ENCODE measurements at regions not wholly inside any gene's neighbourhood (a gene's known extent, or its start where the extent isn't known, plus 50 kb on each side); places are given as distances from the start of the nearest gene placed in this dataset.

DNA sequence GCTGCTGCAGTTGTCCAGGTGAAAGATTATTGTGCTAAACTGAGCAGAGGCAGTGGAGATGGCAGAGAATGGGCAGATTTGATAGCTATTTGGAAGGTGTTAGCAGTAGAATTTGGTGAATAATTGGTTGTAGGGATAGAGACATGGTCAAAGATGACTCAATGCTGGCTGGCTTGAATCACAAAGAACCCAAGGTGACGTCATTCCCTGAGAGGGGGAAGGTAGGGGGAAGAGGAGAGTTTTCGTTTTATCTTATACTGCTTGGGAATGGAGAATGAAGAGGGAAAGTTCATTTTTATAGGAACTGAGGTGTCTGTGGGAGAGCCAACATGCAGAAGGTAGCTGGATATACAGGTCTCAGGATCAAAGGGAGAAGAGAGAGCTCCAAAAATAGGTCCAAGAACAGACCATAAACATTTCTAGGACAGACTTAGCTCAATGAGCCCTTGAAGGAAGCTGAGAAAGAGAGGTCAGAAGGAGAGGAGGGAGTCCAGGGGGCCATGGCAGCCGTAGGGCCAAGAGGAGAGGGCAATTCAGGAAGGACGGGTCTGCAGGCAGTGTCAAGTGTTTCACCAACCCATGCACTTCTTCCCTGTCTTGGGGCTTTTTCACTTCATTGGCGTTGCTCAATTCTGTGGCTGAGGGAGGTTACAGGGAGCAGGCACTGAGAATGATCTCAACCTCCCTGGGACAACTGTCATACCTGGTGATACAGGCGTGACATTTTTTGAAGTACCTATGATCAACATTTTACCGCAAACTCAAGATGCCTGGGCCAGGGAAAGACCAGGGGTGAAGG lies 281.3 kb downstream of the TDRD15 start:
- no peak for DNase-seq

DNA sequence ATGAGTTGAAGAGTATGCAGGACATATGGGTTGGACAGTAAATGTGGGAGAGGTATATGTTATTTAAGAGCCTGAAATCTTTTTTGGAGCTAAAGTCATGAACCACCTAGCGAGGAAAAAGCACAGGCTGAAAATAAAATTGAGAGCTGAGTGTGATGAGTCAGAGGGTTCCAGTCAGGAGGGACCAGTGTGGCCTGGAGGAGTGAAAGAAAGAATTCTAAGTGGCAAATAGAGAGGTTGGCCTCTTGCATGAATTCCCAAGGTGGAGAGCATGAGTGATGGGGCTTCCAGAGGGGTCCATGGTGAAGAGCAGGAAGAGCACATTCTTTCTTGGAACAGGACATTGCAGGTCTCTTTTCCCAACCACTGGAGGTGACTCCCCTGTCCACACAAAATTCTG lies 282.6 kb downstream of the TDRD15 start:
- no peak for DNase-seq

DNA sequence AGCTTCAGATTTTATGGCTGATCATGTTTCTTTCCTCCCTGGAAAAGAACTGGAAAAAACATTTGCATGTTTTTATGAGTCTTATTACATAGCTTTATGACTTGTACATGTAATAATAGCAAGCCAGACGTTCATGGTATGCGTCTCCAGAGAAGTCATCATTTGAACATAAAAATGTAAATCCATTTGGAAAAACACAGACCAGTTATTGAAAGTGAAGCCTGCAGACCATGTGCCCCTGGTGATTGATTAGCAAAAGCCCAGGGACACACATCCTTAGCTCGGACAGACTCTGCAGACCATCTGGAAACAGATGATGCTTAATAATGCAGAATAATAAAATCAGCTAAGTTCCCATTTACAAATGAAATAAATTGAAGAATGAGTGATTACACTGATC lies 283.1 kb downstream of the TDRD15 start:
- DNase-seq = no peak

DNA sequence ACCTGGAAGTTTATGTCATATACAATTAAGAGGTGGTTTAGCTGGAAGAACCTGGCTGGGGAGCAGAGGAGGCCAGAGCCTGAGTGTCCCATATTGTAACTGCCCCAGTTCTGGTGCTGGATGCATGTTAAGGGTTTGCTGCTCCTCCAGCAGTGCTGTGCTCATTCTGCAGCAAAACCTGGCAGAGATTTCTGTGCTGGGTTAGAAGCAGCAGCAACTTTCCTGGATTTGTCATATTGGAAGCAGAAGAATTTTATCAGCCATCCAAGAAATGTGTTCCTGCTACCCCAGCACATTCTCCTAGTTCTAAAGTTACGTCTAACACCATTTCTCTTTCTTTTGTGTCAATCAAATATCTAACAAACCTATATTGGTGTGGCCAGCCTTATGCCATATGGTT lies 284.1 kb downstream of the TDRD15 start:
- no peak for DNase-seq

DNA sequence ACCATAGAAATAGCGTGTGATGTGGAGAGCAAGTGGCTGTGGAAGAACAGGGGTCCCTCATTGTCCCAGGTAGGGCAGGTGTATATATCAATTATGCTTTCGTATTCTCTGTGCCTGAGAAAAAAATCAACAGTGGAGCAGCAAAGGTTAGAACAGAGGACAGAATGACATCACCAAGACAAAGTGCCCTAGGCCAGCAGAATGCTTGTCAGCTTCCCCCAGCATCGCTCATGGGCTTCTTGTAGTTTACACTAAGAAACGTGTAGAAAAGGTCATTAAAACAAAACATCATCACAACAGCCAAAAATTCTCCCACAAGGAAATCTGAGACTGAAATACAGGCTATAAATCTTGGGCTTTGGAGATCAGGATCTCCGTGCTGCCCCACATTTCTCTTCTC lies 288.0 kb downstream of the TDRD15 start:
- DNase-seq = no peak

DNA sequence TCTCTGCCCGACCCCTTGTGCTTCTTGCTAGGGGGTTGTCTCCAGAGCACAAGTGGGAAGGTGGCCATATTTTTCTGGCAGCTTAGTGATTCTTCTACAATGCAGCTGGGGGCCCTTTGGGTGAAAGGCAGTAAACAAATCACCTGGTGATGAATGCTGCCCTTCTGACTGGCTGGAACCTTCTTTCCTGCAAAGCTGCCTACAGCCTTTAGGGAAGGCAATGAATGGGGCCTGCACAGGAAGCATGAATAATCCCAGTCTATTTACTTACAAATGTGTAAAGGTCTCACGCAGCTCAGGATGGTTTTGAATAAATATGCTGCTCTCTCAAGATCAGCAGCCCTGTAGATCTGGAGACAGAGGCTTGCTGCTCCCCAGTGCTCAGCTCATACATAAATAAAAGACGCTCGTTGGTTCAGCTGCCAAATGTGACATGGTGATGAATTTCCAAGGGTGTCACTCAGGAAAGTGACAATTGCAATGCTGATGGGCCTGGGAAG lies 289.2 kb downstream of the TDRD15 start:
- DNase-seq = no peak

DNA sequence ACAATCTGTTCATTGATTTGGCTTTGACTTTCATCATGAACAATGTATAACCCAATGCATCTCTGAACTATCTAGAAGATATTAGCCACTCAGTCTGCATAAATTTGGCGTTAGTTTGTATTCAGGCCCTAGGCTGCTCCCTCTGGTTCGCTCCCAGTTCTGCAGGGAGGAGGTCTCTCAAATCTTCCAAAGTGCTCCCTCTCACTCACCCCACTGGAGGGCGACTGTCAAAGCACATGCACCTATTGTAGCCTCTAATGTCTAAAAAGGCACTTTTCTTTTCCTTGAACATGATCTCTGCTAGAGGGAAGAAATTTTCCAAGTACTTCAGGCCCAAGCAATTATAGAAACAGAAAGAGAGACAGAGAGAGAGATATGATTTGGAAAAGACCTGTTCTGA lies 291.5 kb downstream of the TDRD15 start:
- DNase-seq = no peak

DNA sequence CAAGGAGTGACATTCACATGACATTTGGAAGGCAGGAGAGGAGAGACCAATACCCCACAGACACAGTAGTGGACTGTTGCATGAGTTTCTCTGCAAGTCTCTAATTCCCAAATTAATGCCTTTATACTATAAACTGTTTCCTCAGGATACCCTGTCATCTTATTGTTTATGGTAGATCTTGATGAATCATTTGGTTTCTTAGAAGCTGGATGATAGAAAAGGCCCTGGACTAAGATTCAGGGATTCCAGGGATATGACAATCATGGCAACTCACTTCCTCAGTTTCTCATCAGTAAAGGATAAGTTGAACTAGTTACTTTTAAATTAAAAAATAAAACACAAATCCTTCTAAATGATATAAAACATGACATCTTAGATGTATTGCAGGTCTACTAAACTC lies 292.5 kb downstream of the TDRD15 start:
- DNase-seq = no peak

DNA sequence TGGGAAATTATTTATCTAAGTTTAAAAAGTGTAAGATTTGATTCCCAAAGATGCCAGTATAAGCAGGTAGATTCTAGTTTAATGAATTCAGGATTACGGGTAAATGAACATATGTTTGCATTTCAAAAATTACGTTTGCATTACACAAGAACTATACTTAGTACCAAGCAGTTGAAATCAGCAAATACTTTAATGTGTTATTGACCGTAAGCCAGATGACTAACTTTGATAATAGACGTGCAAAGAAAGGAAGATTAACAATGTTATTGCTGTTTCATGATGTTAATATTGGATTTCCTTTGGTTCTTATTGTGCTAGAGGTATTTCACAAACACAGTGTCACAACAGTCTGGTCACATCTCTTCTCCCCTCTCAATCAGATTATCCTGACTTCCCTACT lies 294.7 kb downstream of the TDRD15 start:
- no peak for DNase-seq

DNA sequence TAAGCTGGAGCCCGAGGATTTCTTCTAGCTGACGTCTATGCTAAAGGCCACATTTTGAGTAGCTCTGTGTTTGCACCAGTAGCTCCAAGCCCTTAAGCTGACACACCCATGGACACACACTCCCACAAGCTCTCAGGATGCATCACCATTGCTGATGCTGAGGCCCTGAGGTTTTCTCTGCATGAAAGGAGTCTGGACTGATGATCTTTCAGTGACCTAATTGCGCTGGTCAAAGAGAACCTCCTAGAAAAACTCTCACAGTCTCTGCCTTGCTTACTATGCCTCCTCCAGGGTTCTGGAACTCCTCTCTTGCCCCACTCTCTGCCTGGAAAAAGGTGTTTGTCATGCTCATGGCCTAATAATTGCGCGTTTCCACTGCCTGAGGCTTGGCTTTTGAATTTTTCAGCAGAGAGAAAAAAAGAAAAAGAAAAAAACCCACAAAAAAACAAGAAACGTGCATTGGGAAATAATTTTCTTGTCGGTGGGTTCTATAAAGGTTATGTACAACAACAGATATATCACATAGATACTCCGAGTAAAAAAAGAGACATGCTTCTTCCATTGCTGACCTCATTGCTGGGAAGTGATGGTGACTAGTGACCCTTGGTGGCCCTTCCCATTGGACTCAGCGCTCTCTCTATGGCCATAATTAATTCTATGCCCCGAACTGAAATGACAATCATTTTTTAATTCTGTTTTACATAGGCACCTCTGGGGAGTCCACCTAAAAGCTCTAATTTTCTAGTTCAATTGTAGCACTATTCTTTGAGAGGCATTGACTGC lies 297.0 kb downstream of the TDRD15 start:
- no peak for DNase-seq

DNA sequence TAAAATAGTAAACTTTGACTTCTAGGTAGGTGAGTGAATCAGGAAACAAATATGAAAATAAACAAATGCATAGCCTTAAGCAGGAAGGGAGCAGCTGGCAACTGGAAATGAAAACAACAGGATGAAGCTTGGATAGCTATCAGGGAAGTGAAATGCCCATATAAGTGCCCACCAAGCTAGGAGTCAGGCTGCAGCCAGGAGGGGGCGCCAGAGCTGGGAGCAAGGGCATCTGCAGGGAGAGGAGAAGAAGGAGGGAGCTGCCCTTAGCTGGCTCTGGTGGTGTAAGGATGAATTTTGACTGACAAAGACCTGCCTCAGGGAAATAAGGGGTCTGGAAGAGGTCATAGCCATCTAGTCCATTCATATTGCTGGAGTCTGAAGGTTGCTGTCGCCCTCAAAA lies 298.3 kb downstream of the TDRD15 start:
- DNase-seq = no peak

DNA sequence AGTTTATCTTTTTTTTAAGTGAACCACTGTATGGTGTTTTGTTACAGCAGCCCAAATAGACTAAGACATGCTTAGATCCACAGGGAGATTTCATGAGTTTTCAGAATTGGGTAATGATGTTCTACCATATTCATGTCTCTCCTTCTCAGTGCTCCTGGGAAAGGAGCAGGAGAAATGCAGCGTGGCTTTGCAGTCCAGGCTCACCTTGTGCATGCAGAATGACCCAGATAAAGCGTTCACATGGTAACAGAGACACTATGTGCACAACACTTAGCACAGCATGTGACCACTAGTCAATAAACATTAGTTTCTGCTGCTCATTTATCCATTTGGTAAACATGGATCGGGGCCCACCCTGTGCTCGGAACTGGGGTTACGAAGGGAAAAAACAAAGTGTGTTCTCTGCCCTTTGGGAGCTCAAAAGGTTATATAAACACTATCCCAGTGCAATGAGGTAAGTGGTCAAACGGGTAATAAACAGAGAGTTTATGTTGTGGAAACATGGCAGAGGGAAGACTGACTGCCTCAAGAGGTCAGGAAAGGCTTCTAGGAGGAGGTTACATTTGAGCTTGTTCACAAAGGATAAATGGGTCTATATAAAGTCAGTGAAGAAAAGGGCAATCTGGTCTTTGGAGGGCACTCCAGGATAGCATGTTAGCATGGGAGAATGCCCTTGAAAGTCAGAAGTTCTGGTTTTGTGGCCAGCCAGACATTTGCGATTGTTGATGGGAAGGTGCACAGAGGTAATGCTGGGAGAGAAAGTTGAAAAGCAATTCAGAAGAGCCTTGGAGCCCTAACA lies 299.2 kb downstream of the TDRD15 start:
- DNase-seq = no peak

DNA sequence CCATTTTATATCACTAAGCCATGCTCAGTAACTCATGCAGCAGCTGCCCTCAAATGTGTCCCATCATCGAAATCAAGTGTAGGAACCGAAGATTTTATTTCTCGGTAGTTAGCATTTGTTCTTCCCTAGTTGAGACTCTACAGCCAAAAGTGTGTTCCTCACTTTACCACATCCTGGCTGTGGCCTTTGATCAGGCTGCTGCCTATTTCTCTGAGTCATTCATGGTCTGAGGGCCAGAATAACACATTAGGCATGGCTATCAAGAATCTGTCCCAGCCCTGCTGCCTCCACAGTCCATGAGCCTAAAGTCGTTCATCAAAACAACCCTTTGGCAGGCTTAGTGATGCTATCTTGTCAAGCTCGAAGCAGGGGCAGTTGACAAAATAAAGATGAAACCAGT lies 300.1 kb downstream of the TDRD15 start:
- DNase-seq = no peak

DNA sequence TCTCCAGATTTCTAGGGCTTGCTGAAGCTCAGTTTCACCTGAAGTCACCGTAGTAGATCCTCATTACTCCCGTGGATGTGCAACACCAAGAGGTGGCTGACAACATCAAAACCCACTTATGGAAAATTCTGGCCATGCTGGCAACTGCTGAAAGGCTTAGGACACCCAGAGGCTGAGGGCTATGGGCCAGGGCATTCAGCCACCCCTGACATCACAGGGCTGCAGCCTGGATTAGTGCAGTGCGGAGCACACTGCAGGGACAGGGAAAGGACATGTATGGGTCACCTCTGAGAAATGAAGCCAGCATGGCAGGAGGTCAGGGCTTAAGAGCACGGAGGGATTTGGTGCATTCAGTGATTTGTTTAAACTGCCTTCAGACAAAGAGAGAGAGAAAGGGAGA lies 300.6 kb downstream of the TDRD15 start:
- DNase-seq = no peak

DNA sequence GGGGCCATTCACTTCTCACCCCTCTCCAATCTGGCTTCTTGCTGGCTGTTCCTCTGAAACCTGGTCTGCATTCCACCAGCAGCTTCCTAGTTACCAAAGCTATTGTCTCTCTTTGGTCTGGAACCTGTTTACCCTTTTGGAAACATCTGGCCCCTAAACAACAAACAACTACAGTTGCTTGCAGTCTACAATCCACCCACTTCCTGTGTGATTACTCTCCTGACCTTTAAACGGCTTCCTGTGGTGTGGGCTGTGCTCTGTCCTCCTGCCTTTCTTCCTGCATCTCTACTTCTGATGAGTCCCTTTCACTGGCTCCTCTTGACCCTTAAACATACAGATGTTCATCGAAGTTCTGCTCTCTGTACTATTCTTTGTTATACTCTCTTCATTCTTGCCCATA lies 303.8 kb downstream of the TDRD15 start:
- no peak for DNase-seq

DNA sequence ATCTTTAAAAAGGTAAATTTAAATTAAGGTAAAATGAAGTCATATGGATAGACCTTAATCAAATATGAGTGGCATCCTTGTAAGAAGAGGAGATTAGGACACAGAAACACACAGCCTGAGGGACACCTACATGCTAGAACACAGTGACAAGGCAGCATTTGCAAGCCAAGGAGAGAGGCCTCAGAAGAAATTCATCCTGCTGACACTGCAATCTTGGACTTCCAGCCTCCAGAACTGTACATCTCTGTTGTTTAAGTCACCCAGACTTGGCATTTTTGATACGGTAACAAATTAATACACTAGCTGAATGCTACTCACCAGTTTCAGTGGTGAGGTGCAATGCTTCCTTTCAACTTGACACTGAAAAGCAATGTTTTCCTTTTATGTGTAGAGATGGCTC lies 305.0 kb downstream of the TDRD15 start:
- no peak for DNase-seq

DNA sequence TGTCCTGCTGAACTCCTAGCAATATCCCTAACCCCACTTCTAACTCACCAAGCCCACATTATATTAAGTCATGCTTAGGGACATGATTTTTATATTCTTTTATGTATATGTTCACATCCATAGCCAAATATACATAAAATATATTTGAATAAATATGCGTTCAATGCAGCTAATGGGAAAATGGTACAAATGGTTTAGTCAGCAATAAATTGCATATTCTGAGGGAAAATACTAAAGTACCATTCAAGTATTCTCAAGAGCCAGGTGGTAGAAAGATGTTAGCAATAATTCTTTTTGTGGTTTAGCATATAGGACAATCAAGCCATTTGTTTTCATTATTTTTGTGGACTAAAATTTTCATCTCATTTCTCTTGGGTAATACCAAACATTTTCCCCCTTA lies 306.0 kb downstream of the TDRD15 start:
- no peak for DNase-seq

DNA sequence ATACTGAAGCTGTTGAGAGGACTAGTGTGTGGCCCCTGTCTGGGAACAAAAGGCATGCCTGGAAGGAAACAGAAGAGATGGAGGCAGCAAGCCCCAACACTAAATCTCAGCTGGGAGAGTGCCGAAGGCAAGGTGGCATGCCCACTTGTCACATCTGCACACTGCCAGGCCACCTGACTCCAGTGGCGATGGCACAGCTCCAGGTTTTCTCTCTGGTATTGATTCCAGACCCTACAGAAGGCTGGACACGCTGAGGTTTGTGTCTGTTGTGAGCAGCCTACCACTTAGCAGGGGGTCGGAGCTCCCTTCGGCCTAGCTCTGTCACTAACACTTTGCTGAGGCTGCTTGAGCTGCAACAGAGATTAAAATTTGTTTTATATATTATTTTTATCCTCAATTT lies 307.3 kb downstream of the TDRD15 start:
- DNase-seq = no peak

DNA sequence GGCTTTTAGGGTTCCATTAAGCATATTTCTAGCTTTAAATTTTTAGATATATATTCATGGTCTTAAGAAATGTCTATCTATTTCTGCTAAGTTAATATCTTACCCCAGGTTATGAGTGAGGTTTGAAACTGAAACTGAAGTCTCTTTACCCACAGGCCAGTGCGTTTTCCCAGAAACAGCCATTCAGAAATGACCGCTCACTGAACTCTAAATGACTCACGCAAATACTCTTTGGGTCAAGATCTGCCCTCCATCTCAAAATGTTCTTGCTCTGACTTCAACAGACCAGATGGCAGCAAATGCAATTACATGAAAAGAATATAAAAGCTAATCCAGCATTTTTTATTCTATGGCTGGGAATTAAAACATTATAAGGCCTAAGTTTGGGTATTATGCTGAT lies 315.2 kb downstream of the TDRD15 start:
- DNase-seq = no peak

DNA sequence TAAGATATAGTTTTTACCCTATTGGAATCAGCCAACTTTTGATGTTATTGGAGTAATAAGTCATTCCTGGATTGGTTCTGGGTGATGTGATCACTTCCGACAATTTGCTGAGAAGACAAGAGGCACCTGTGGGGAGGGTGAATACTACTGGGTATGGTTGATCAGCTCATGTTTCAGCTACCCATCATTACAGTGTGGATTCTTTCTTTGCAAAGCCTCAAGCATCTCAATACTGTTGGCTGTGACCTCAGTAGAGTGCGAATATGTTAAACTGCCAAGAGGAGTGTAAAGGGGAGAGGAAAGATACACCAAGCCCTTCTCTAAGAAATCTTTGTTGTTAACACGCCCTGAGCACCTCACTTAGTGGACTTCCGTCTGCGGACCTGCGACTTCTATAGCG lies 317.7 kb downstream of the TDRD15 start:
- DNase-seq = no peak

DNA sequence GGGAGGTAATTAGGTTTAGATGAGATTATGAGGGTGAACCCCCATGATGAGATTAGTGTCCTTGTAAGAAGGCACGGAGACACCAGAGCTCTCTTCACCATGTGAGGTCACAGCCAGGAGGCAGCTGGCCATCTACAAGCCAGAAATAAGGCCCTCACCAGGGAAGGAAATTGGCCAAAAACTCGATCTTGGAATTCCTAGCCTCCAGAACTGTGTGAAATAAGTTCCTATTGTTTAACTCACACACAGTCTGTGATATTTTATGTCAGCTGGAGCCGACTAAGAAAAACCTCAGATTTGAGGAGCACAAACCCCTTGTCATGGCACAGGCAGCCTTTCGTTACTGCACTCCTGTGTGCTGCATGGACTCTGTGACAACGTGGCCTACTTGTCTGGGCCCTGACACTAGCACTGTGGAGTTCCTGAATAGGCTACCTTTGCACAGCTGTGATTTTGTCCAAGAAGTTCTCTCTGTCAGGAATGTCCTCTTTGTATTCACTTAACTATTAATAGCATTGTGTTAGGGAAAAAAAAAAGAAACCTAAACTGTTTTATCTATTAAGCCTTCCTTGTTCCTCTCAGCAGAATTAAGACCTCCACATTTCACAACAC lies 319.8 kb downstream of the TDRD15 start:
- no peak for DNase-seq

DNA sequence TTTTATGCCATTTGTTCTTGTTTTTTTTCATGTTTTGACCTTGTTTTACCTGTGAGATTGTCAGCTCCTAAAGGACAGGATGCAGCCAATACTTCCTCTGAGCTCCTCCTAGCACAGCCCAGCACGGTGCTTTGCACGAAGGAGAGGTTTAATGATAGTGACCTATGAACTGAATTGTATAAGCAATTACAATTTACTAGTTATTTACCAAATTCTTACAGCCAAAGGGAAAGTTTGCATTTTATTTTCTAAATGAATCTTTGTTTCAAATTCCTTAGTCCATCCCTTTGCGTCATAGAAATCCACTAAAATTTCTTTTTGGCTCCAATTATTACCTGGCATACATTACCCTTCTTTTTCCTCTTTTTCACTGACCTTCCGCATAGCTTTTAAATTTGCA lies 326.1 kb downstream of the TDRD15 start:
- DNase-seq = no peak

DNA sequence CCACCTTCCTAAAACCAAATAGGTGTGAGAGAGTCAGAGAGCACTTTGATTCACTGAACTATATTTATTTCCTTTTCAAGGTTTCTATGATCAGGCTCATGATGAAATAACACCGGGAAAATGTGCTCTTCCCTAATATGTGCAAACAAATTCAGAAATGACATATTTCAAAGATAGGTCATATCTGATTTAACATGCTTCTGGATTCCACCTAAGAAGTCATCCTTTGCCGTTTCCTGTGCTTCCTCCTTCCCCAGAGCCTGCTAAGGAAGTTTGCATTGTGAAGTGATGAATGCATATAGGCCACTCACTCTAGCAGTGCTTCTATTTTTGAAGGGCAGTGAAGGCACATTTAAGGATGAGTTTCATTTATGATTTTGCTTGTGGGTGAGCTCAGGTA lies 327.6 kb downstream of the TDRD15 start:
- DNase-seq = no peak
